Embryonic facial prominence (tissue), 1 donor: ENCODE measurements at regions not wholly inside any gene's neighbourhood (a gene's known extent, or its start where the extent isn't known, plus 50 kb on each side); places are given as distances from the start of the nearest gene placed in this dataset.

Experiments
- DNase-seq: peaks from one replicate; pipeline ENCODE4 v3.0.0-alpha.2; 2016; ENCODE audit errors: extremely low spot score

DNA sequence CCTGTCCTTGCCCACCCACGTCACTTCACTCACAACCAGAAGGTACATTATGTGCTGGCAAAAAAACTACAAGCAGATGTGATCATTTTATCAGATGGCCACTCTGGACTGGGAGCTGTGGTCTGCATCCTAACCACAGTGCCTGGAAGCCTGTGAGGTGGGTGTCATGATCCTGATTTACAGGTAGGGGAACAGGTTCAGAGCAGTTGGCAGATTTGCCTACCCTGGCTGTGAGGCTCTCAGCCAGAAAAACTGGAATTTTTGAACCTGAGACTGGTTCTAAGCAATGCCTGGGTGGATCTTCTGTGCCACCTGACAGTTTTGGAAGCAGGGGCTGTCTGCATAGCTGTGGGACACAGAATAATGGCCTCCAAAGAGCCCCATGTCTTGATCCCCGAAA lies 150.8 kb downstream of the SYF2 start:
- DNase-seq, result no peak

DNA sequence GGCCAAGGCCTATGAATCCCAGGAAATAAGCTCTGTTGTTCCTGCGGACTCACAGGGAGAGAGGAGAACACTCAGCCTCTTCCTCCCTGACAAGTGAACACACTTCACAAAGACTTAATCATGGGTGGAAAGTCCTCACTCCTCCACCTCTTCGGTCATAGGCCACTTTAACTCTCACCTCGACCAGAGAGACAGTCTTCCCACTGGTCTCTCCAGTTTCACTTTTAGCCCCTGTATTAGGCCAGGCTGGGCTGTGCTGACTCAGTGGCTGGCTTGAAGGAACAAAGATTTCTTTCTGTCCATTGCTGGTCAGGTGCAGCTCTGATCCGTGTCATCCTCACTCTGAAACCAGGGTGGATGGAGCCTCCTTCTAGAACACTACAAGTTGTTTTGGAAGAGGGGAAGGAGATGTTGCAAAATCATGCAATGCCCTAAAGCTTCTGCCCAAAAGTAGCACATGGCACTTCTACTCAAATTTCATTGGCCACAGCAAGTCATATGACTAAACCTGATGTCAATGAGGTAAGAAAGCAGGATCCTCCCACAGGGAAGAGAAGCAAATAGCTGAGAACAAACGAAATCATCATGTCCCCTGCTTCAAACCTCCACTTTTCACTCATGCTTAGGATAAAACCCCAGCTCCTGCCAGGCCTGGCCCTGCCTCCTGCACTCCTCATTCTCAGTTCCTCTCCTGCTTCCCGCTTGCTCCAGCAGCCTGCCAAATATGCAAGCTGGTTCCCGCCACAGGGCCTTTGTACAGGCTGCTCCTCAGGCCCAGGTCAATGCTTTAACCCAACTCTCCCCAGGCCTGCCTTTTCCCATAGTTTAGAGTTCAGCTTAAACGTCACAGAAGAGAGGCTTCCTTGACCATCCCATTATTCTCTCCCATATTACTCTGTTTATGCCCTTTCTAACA lies 150.5 kb upstream of the RUNX3 start:
- no peak for DNase-seq

DNA sequence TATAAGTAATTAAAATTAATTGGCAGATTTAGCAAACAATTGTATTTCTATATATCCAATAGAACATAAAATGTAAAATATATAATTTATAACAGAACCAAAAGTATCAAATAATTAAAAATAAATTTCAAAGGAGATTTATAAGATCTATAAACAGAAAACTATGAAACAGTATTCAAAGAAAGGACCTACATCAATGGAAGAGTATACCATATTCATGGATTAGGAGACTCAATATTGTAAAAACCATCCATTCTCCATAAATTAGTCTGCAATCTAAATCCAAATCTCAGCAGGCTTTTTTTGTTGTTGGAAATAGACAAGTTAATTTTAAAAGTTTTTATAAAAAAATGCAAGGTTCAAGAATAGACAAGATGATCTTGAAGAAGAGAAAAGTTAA lies 149.0 kb upstream of the RUNX3 start:
- no peak for DNase-seq

DNA sequence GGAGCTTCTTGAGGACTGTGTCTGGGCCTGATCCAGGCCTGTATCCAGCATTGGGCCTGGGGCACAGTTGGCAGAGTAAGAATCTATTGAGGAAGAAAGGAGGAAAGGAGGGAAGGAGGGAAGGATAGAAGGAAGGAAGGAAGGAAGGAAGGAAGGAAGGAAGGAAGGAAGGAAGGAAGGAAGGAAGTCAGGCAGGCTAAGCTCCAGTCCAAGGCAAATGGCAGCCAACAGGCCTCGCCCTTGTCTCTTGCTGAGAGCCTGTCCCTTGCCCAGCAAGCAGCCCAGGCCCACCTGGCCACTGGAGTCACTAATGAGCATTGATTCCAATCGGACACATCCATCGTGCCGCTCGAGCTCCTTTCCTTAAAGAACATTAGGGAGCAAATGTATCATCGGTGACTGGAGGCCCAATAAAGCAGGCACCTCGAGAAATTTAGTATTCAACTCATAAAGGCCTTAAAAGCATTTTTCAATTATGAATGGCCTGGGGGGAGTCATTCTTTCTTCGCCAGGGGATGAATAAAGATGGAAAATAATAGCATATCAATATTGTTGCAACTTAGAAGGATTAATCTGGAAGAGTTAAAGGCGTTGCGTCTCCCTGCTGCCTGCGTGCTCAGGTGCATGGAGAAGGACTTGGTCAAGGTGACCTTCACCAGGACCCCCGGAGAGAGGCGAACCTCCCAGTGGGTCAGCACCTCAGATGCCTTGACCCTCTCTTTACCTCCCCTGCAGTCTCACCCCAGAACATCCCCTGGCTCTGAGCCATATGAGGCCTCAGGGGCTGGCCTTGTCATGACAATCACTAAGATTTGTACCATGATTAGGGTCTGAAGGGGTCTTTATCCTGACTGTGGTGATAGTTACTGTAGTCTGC lies 144.5 kb upstream of the RUNX3 start:
- no peak for DNase-seq

DNA sequence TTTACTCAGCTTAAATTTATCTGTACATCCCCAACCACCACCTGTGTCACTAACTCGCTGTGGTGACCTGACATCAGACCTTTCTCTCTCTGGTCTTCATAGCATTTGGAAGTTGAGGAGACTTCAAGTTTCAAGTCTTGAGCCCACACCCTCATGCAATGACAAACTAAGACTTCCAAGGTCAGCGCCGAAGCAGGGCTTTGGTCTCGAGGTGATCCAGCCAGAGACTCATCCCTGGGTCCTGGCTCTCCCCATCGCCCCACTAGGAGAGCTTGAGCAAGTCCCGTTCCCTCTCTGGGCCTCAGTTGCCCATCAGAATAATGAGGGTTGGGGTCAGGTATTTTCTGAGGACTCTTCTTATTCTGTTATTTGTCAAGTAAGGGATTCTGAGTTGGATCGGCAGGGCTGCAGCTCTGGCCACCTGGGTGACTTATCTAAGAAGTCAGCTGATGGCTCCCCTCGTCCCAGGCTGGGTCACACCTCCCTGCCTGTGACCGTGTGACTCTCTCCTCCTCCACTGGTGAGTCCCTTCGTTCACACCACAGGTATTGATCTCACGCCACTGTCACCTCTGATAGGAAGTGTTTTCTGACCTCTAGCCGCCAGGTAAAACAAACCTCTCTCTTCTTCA lies 143.7 kb upstream of the RUNX3 start:
- DNase-seq, result no peak

DNA sequence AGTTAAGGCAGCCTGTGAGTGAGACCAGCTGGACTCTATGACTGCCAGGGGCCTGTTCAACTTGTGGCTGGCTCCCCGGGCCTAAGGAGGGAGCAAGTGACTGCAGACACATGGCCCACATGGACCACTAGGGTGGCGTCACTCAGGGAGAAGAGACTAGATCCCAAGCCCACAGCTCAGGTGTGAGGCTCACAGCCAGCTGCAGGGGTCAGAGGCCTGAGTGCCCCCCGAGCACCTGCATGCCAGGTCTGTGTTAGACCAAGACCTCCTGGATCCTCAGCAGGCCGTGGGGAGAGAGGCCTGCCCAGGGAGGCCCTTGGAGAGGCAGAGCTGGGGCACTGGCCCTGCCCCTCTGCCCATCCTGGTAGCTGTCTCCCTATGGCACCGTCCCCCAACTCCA lies 142.4 kb upstream of the RUNX3 start:
- DNase-seq, result no peak

DNA sequence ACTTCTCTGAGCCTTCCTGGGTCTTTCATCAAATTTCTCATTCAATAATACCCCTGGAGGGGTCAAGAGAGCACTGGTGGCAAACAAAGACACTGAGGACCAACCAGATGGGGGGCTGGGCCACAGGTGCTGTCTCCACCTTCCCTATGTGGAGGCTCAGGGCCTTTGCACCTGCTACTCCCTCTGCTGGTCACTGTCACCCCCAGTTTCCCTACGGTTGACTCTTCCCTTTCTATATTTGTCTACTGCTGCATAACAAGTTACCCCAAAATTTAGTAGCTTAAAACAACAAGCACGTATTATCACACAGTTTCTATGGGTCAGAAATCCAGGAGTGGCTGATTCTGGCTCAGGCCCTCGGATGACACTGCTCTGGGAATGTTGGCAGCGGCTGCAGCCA lies 138.8 kb upstream of the RUNX3 start:
- DNase-seq, result no peak

DNA sequence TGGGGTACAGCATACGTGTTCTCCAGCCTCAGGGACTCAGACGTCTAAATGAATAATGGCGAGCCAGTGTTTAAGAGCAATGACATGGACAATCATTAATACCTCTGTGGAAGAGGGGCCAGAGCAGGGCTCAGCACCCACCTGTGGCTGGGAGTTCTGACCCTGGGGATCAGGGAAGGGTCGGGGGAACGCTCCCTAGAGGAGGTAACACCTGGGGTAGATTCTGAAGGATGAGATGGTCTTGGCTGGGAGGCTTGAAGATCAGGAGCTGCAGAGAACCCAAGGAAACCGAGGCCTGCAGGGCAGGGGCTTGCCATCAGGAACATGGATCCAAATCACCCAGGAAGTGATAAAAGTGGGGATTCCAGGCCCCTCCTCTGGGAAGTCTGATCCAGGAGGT lies 138.2 kb upstream of the RUNX3 start:
- DNase-seq, result no peak

DNA sequence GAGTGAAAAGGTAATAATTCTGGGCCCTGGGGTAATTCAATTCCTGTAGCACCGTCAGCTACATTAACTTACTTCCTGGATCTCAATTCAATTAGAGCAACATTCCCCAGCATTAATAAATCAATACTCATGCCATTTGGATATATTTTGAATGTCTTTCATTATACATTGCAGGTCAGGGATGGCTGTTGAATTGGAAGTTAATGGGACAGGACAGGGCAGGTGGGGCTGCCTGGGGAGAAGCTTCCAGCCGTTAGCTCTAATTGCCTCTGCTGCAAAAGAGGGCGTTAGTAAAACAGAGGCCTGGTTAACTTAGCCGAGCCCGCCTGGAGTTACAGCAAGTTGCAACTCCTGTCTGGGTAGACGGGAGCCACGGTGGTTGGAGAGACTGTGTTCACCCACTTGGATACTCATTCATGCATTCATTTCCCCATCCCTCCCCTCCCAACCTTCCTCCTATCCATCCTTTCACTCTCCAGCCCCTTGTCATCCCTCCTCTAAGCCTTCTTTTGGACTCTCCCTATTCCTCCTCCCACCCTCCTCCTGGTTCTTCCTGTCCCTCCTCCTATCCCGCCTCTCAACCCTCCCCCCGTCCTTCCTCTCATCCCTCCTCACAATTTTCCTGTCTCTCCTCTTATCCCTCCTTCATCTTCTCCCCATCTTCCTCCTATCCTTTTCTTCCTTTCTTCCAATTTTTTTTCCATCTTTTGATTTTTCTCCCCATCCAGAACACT lies 137.6 kb upstream of the RUNX3 start:
- DNase-seq, result no peak

DNA sequence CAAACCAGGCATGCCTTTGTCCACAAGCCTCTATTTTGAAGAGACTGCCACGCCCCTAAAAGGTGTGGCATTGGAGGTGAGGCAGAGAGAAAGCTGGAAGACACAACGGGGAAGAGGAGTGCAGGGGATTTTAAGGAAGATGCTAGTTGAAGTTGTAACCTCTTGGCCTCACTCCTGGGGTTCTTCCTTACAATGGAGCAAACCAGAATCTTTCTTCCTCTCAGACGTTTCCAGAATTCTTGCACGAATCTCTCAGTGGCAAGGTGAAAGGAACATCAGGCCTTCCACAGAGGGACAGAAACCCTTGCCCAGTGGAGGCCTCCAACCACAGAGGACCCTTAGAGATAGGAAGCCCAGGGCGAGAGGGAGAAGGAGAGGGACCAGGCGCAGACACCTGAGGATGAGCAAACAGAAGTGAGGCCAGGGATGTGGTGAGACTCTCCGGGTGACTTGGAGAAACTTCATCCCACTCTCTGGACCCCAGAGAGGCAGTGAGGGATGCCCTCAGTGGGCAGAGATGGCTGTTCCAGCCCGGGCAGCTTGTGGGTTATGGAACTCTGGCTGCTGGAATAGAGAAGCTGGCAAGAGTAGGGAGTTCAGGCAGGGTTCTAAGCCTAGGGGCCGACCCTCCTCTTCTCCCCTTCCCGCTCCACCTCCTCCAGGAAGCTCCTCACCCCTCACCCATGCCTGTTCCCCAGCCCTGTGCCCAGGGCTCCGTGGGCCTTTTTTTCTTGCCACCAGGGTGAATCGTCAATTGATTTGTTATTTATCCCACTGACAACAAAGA lies 136.8 kb upstream of the RUNX3 start:
- no peak for DNase-seq

DNA sequence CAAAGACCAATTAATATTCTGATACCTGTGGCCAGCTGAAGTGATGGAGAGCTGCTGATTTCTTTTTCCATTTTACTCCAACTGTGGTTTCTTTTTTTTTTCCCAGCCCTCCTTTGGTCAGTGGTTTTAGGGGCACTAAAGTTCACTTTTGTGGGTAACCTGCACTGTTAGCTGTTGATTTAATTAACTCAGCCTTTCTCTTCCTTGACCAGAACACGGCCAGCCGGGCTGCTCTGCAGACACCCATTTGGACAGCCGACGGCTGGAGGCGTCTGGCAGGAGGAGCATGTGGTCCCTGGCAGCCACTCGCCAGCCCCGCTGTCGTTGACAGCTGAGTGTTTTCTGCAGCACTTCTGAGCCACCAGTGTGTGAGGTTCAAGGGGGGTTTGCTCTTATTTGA lies 136.2 kb upstream of the RUNX3 start:
- DNase-seq, result no peak

DNA sequence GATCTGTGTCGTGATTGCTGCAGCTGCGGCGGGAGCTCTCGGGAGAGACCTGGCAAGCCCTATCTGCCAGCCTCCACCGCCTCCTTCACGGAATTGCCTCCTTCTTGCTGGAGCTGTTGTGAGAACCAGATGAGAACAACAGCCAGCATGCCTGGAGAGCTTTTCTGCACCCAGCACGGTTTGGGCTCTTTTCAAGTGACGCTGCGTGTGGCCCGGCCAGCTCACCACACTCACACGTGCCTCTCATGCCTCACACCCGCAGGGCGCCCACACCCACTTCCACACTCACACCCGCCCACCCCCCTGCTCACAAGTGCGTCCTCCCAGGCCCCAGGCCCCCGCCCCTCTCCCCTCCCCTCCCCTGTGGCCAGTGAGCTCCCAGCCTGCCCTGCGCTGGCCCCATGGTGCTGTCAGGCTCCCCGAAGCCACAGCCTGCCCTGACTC lies 135.7 kb upstream of the RUNX3 start:
- DNase-seq, result no peak

DNA sequence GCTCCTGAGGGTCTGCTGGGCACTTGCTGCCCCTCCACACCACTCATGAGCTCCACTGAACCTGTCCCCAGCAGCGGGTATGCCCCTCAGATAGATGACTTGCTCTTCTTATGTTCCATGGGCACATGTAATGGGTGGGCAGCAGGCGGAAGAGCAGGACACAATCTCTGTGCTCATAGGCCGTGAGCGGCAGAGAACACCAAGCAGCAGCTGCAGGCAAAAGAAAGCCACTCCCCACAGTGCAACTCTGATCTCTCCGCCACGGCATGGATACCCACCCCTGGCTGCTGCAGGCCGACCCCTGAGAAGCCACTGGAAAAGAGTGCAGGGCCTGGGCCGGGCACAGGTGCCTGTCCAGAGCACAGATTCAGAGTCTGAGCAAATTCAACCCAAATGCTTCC lies 135.2 kb upstream of the RUNX3 start:
- no peak for DNase-seq

DNA sequence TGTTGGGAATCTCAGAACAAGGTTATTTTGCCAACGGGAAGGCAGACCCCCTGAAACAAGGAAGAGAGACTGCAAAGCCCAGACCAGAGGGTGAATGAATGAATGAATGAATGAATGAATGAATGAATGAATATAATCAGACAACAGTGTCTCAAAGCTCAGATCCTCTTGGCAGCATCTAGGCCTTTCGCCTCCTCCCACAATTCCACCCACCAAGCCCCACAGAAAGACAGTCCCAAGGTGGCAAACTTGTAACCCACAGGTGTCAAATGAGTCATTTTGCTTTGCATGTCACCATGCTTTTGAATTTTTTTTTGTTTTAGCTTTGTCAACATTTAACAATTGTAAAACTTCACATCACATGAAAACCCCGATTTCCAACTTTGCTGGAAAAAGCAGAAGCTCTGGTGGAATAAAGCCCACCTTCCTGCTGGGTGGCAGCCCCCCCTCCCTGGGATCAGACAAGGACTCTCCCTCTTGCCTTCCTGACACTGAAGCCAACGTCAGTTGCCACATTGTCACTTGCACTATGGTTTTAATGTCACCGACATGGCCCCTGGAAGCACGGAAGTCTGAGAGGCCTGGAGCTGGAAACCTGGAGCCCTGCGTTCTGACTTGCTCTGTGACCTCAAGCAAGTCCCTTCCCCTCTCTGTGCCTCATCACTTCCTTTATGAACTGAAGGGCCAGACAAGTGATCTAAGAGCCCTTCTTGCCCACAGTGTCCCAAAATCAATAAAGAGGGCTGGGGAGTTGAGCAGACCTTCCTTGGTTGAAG lies 134.6 kb upstream of the RUNX3 start:
- no peak for DNase-seq

DNA sequence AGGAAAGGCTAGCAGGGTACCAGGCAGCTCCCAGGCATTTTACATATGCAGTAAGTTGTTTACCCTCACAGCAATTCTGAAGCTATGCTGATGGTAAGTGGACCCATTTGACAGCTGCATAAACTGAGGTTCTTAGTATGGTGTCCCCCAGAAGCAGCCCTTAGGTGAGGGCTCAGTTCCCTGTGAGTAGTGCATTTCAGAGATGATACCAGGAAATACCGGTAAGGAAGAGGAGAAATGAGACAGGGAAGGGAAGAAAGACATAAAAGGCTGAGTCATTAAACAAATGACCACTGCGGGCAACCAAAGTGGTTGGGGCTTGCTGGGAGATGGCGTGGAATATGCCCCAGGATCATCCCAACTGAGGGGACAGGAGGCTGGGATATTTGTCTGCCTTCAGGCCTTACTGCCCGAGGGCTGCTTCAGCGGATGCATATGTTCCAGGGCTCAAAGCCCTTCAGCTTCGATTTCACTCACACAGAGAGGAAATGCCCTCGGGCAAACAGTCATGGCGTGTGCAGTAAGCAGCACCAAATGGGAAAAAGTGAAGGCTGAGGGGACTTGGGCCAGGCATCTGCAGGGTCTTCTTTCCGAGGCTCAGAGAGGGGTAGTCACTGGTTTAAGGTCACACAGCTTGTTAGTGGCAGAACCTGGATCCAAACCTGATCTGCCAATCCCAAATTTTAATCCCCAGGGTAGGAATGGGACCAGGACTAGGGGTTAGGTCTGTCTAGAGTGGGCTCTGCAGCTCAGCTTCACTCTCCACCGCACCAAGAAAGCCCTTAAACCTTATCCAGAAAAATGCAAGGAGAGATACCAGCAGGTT lies 133.7 kb upstream of the RUNX3 start:
- DNase-seq, result no peak

DNA sequence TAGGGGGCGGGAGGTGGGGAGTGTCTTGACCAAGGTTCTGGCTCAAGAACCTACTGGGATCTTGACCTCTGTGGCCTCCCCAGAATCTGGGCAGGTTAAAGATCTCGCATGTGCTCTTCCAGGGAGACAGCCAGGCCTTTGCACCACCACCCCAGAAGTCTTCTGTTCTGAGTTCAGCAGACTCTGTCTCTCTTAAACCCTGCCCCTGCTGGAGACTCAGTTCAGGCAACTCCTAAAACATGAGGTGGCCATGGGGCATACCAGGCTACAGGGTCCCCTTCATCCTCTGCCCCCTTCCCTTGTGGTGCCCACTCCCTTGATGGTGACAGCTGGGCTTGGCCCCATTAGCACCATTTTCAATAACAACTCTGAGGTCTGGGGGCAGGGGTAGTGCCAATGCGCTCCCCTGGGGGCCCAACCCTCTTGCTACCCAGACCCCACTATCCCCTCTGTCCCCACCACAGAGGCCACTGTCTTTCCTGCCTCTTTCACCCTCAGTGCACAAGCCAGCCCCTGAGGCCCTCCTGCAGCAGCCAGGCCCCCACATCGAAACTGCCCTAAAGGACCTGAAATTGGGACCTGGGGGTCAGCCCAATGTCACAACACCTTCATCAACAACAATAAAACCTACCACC lies 132.7 kb upstream of the RUNX3 start:
- no peak for DNase-seq

DNA sequence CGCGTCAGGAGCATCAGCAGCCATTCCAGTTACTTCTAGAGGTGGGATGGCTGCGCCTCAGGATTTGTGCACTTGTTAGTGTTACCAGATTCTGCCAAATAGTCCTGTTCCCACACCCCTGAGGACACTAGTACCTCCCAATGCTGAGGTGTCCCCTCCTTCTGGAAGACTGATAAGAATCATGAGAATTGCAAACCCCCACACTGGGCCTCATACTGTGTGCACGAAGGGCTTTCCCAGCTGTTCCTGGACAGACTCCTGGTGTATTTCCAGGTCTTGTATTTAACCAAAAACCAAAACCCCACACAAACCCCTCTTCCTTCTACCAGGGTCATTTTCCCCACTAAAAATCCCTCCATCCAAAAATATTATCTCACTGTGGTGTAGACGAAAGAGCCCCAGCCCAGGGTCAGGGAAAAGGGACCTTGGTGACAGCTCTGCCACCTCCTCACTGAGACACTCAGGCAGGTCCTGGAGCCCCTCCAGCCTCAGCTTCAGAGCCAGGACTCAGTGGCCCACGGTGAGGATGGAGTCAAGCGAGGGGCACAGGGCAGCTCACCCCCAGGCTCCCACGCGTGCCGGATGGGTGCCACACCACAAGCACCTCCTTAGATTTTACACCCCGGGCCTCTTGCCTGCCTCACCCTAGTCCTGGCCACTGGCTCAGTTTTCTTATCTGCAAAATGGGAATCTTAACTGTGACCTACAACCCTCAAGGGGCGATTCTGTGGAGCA lies 131.4 kb upstream of the RUNX3 start:
- DNase-seq, result no peak

DNA sequence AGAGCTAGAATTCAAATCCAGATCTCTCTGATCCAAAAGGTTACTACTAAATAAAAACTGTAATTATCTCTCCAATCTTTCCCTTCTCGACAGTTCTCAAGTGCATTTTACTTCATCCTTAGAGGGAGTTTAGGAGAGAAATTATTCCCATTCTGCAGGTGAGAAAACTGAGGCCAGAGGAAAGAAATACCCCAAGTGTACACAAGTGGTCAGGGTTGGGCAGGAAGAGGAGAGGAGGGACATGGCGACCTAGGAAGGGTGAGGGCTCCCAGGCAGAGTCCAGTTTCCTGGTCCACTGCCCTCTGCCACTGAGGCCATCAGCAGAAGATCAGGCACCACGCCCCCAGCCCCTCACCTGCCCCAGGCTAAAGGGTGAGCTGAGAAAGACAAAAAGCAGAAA lies 127.1 kb upstream of the RUNX3 start:
- no peak for DNase-seq
